RWPE2 (cell line): ENCODE measurements at regions not wholly inside any gene's neighbourhood (a gene's known extent, or its start where the extent isn't known, plus 50 kb on each side); places are given as distances from the start of the nearest gene placed in this dataset.

Source experiments
- ATAC-seq: fragments of 200-7000 bp; cut with Tn5 transposase; 3 replicates; pipeline ENCODE4 v1.9.1; 2021; ENCODE audit warnings: low read depth
- DNase-seq: peaks from one replicate; pipeline ENCODE4 v3.0.0-alpha.2; 2020; ENCODE audit warnings: low spot score
- H3K27ac ChIP-seq: fragments of 450-650 bp; 2 replicates; pipeline ENCODE4 v1.5.1; 2017; ENCODE audit warnings: mild to moderate bottlenecking; ENCODE audit not compliant: poor library complexity, severe bottlenecking
- H3K27me3 ChIP-seq: fragments of 250-450 bp; sonication (Bioruptor Pico); 2 replicates; pipeline ENCODE4 v1.5.1; 2021; ENCODE audit warnings: mild to moderate bottlenecking, moderate library complexity; ENCODE audit not compliant: insufficient read depth, poor library complexity, severe bottlenecking
- H3K36me3 ChIP-seq: fragments of 250-450 bp; sonication (Bioruptor Pico); 2 replicates; pipeline ENCODE4 v1.5.1; 2020; ENCODE audit warnings: low read depth, mild to moderate bottlenecking, moderate library complexity
- H3K4me1 ChIP-seq: fragments of 250-450 bp; sonication (Bioruptor Pico); 2 replicates; pipeline ENCODE4 v1.5.1; 2021; ENCODE audit warnings: mild to moderate bottlenecking, moderate library complexity; ENCODE audit not compliant: insufficient read depth, poor library complexity, severe bottlenecking
- H3K4me3 ChIP-seq: fragments of 250-450 bp; sonication (Bioruptor Pico); 2 replicates; pipeline ENCODE4 v1.5.1; 2021; ENCODE audit warnings: mild to moderate bottlenecking, moderate library complexity; ENCODE audit not compliant: severe bottlenecking
- H3K9me3 ChIP-seq: fragments of 250-450 bp; sonication (Bioruptor Pico); 2 replicates; pipeline ENCODE4 v1.5.1; 2021; ENCODE audit warnings: mild to moderate bottlenecking, moderate library complexity; ENCODE audit not compliant: severe bottlenecking
- CTCF ChIP-seq: fragments of 450-650 bp; IDR thresholded peaks from one replicate; pipeline ENCODE4 v1.5.1; 2017; ENCODE audit warnings: mild to moderate bottlenecking, moderate library complexity; ENCODE audit not compliant: poor library complexity, severe bottlenecking

DNA sequence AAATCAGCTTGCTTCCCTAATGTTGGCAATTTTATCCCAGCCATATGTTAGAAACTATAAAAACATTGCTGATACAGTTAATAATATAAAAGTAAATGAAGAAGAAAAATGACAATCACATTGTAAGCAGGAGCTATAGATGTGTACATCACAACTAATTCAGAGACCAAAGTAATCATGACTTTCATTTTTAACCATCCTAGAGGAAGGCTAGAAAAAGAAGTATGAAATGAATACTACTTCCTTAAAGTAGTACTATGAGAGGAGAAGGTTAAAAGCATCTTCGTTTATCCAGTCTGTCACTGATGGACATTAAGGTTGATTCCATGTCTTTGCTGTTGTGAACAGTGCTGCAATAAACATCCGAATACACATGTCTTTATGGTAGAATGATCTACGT, 135.5 kb downstream of the IRS2 start:
- no peak for DNase-seq
- no peak overlapping the region for H3K4me3 ChIP-seq
- TF ChIP-seq CTCF: no peak
- H3K27me3 ChIP-seq: no peaks in the 10 kb centered on the region
- H3K27ac ChIP-seq: no peak overlapping the region
- no peaks in the 10 kb centered on the region for H3K36me3 ChIP-seq
- ATAC-seq: no peak
- H3K9me3 ChIP-seq: no peaks in the 10 kb centered on the region
- peaks cover 19% of the 10 kb centered on the region for H3K4me1 ChIP-seq

- no peak for TF ChIP-seq CTCF
- no peak overlapping the region for H3K27ac ChIP-seq
- ATAC-seq: no peak
- no peaks in the 10 kb centered on the region for H3K36me3 ChIP-seq
- H3K9me3 ChIP-seq: no peaks in the 10 kb centered on the region
- H3K27me3 ChIP-seq: no peaks in the 10 kb centered on the region
- DNase-seq: no peak
- no peak overlapping the region for H3K4me3 ChIP-seq
- peaks cover 19% of the 10 kb centered on the region for H3K4me1 ChIP-seq
These were observed 136.7 kb downstream of the IRS2 start for GRCh38 chr13:109649713-109650112.

DNA sequence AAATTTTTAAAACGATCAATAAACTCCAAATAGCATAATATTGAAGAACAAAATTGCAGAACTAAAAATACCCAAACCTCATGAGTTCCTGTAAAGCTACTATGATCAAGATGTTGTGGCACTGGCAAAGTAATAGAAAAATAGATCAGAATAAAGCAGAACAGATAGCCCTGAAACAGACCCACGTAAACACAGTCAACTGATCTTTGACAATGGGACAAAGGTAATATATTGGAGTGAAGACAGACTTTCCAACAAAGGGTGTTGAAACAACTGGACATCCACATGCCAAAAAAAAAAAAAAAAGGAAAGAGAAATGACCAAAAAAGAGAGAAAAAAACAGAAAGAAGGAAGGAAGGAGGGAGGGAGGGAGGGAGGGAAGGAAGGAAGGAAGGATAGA, 138.7 kb downstream of the IRS2 start:
- H3K36me3 ChIP-seq: no peaks in the 10 kb centered on the region
- DNase-seq (no peak), ATAC-seq (no peak)
- H3K4me1 ChIP-seq: peaks cover 17% of the 10 kb centered on the region
- peak overlapping the region; percentile 35 for H3K27ac ChIP-seq
- no peak overlapping the region for H3K4me3 ChIP-seq
- no peaks in the 10 kb centered on the region for H3K27me3 ChIP-seq
- H3K9me3 ChIP-seq: no peaks in the 10 kb centered on the region
- TF ChIP-seq CTCF: no peak

DNA sequence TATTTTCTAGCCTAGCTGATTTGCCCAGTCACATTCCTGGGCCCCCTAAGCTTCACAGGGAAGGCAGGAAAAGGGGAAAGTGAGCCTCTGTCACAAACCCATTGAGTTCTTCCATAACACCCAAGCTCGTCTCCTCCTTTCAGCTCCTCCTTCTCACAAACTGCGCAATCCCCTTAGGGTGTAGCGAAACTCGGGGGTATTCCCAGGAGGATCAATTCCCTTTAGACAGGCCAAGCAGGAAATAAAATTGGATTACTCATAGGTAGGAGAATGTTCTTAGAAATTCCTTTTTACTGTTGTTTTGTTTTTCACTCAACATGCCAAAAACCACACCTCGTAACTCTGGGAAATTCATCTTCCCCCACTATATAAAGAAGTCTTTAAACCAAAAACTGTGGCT, 139.3 kb downstream of the IRS2 start:
- Histone ChIP-seq H3K27me3 (no peaks in the 10 kb centered on the region), H3K4me3 (no peak overlapping the region), H3K9me3 (no peaks in the 10 kb centered on the region), H3K36me3 (no peaks in the 10 kb centered on the region), H3K4me1 (peaks cover 13% of the 10 kb centered on the region), H3K27ac (peak overlapping the region; percentile 35)
- no peak for TF ChIP-seq CTCF
- DNase-seq (no peak), ATAC-seq (peak; percentile 89)

DNA sequence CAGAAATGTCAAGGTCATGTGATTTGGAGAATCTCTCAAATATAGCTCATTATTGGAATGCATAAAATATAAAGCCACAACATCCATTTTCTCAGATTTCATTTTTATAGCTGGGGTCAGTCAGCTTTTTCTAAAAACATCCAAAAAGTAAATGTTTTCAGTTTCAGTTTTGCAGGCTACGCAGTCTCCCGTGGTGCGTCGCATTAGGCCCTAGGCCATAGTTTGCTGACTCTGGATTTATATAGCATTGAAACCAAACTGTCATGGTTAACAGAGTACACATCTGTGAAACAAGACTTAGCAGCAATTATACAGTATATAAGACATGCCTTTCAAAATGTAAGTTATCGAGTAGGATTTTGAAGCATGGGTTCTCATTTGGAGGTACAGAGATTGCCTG, 140.0 kb downstream of the IRS2 start:
- Histone ChIP-seq H3K4me3 (no peak overlapping the region), H3K9me3 (no peaks in the 10 kb centered on the region), H3K36me3 (no peaks in the 10 kb centered on the region), H3K27ac (peak overlapping the region; percentile 35), H3K27me3 (no peaks in the 10 kb centered on the region), H3K4me1 (peaks cover 13% of the 10 kb centered on the region)
- no peak for DNase-seq
- ATAC-seq: no peak
- TF ChIP-seq CTCF: no peak
